Astrocyte (in vitro differentiated cells and primary cell): ENCODE measurements at regions not wholly inside any gene's neighbourhood (a gene's known extent, or its start where the extent isn't known, plus 50 kb on each side); places are given as distances from the start of the nearest gene placed in this dataset.

Source experiments
- CTCF ChIP-seq: IDR thresholded peaks from 2 replicates; pipeline ENCODE4 v1.5.1; 2011; ENCODE audit warnings: low read depth, mild to moderate bottlenecking, inconsistent platforms, low read length, moderate library complexity; ENCODE audit not compliant: insufficient read depth
- EZH2 ChIP-seq: IDR thresholded peaks from 2 replicates; pipeline ENCODE4 v1.6.1; 2012; ENCODE audit warnings: mild to moderate bottlenecking, low read length, inconsistent platforms; ENCODE audit not compliant: insufficient read depth

- TF ChIP-seq CTCF = no peak
- TF ChIP-seq EZH2 = no peak
Measured at GRCh38 chr2:225938991-225939390, 539.5 kb downstream of the NYAP2 start.
